GM19193 (cell line): ENCODE measurements at regions not wholly inside any gene's neighbourhood (a gene's known extent, or its start where the extent isn't known, plus 50 kb on each side); places are given as distances from the start of the nearest gene placed in this dataset.

Experiments
- POLR2A ChIP-seq: IDR thresholded peaks from 4 replicates; pipeline ENCODE4 v1.6.1; 2011; ENCODE audit not compliant: insufficient read depth, insufficient read length; ENCODE audit errors: extremely low read depth

DNA sequence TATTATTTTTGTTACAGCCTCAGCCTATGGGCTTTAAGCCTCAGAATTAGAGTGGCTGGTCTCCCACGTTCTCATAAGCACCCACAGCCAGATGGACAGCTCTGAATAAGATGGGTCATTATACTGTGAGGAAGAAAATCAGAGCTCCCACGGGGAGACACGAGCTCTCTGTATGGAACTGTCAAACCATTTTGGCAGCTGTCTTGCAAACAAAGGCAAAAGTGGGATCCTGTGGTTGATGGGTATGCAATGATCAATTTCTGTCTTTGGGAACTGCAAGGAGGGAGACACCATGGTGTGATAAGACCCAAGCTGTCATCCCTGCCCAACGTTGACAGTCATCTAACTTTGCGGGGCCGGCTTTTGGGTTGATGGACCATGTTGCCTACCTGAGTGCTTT lies 614.3 kb downstream of the TYW1 start:
- TF ChIP-seq POLR2A, result no peak

DNA sequence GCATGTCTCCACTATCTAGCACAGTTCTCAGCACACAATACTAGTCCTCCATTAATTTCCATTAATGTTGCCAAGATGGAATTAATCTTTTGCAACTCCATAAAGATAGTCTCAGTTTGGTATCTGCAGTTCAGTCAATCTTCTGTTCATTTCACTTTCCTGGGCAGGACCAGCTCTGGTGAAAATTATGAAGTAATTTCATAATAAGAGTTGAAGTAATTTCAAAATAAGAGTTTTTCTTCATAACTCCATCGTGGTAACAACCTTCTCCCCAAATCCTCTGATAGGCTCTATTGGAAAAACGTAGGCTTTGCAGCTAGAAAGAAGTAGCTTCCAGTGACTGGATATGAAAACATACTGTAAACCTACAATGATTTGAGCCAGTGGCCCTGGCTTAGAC lies 618.2 kb downstream of the TYW1 start:
- no peak for TF ChIP-seq POLR2A

DNA sequence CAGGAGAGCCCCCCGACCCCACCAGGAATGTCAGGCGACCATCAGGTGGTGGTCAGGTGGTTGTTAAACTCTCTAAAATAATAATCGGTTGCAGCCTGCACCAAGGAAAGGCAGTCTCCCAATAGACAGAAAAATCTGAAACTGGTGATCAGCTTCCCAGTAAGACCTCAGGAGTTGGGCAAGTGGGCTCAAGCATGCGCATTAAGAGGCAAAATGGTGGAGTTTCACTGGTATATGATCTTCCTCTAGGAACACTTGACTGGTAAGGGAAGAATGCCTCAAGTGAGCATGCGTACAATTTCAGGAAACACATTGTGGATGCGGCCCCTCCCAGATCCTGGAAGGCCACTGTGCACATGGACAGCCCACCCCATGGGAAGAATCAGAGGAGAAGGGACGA lies 619.9 kb downstream of the TYW1 start:
- TF ChIP-seq POLR2A, result no peak

DNA sequence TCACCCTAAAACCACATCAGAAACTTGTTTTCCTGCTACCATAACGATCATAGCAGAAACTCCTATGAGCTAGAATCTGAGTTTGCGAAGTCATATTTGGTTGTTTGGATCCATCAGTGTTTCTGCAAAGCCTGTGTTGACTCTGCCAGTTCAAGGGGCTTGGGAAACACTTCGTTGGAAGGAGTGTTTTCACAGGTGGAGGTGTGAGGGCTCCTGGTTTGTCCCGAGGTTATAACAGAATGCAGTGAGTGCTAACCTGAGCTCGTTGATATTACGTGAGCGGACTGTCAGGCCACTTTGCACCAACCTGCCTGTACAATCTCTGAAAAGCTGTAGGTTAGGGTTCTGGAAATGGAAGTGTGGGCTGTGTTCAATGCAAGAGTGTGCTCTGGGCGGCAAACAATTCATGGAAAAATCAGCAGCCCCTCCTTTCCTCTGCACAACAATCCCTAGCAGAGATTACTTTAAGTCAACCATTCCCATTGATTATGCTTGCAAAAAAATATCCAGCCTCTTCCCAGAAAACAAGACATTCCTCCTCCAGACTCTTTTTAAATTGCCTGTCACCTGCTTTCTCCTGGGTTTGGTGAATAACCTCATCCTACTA lies 622.0 kb downstream of the TYW1 start:
- TF ChIP-seq POLR2A, result no peak

DNA sequence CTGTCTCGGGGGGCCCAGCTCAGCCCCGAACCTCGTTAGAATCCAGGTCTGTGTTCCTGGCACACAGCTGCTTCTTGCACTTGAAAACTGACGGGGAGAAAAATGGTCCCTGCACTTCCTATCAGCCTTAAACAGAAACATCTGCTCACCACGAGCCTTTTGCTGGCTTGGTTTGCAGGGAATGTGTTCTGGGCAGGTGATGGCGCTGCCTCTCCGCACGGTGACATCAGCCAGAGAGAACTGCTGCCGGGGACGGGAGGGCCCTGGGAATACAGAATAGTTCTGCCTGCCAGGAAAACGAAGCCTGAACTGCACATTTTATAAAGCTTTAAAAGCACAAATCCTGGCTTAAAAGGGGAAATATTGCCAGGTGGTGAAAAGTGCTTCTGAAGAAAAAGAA lies 622.5 kb downstream of the TYW1 start:
- TF ChIP-seq POLR2A, result no peak

DNA sequence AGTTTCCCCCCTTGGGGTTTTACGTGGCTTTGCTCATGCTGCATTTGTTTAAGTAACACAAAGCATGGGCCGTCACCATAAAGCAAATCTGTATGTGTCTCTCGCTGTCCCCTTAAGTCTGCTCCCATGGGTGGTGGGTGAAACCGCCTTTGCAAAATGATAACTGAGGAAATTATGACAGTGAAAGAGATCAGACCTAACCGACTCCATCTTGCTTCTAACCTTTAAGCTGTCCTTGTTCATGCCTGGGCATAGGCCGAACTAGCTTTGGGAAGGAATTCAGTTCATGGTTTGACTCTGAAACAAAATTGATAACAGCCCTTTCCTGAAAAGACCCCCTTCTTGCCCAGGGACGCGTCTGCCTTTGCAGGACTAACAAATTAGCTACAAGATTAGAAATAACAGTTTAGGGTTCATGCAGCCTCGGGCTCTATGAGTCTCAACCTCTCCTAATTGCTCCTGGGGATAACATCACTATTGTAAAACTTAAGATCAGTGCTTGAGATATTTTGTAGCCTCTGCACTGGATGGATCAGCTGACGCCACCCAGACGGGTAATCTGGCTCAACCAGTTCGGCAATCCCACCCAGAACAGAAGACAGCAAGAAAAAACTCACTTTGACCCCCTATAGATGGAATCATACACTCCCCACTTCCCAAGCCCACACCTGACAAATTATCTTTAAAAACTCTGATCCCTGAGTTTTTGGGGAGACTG lies 623.7 kb downstream of the TYW1 start:
- TF ChIP-seq POLR2A, result no peak

DNA sequence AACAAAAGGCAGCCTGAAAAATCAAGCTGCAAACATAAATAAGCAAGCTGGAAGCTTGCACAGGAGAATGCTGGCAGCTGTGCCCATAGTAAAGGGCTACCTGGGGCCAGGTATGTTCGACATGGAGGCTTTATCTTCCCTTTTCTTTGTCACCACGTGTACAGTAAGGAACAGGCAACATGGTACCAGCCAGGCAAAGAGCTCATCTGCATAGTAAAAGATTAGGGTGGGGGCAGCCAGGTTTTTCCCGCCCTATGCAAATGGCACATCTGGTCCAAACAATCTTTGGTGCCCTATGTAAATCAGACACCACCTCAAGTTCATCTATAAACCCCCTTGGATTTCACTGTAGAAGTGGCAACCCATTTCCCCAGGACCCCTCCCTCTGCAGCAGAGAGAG lies 625.1 kb downstream of the TYW1 start:
- TF ChIP-seq POLR2A, result no peak

DNA sequence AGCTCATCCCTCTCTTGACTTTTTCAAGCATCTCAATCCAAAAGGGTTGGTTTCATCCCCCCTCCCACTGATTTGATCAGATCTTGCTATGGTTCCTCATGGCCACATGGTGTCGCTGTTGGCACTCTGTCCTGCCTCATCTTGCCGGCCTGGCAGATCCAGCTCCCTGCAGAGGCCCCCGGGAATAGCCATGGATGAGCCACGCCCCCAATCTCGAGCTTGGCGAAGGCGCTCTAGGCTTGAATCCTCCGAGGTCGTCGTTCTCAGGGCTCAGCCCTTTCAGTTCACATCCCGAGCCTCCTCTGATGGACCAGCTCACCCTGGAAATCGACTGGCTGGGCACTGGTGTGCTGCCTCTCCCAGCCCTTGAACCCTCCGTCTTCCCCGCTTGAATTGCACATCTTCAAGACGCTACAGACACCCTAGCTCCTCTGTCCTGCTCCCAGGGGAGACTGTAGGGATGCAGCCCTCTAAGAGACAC lies 628.7 kb downstream of the TYW1 start:
- TF ChIP-seq POLR2A, result no peak

DNA sequence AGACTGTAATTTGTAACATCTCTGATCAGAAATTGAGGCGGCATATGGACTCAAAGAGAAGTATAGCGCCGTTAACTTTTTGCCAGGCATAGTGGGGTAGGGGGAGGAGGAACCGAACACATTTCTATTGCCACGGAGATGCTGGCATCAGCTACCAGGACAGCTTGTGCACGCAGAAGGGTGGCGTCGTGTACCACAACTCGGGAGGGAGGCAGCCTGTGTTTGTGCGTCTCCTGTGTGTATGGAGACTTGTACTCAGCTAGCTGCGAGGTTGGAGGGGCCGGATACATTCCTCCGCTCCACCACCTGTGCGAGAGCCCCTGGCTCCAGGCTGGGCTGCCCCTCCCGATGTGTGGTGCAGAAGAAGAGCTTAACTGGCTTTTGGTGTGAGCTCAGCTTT lies 634.8 kb downstream of the TYW1 start:
- no peak for TF ChIP-seq POLR2A

DNA sequence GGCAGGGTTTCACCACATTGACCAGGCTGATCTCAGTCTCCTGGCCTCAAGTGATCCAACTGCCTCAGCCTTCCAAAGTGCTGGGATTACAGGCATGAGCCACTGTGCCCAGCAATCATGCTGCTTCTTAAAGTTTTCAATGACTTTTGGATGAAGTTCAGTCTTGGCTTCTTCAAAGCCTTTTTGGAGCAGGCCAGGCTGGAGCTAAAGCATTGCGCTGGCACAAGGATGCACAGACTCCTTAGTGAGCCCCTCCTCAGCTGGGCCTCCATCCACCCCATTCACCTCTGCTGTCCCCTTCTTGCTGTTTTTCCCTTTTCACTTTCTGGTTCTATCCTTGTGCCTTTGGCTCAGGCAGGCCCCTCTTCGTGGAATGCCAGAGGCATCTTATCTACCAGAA lies 638.6 kb downstream of the TYW1 start:
- no peak for TF ChIP-seq POLR2A

DNA sequence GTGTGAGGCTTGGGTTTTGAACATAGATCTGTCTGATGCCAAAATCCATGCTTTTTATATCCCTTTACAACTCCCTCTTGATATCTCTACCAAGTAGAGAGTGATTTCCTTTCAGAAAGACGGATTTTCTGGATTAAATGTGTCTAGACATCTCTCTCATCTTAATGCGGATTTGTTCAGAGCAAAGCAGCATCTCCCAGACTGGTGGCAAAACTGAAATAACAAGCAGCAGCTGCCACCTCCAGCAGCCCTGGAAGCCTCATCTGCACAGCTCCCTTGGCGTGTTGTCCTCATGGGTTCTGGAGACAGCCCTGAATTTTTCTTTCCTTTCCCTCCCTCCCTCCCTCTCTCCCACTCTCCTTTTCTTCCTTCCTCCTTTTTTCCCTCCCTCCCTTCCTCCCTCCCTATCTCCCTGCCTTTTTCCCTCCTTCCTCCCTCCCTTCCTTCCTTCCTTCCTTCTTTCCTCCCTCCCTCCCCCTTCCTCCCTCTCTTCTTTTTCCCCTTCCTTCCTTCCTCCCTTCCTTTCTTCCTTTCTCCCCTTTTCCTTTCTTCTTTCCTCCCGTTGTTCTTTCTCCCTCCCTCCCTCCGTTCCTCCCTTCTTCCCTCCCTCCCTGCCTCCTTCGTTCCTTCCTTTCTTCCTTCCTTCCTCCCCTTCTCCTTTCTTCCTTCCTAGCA lies 639.9 kb downstream of the TYW1 start:
- no peak for TF ChIP-seq POLR2A

DNA sequence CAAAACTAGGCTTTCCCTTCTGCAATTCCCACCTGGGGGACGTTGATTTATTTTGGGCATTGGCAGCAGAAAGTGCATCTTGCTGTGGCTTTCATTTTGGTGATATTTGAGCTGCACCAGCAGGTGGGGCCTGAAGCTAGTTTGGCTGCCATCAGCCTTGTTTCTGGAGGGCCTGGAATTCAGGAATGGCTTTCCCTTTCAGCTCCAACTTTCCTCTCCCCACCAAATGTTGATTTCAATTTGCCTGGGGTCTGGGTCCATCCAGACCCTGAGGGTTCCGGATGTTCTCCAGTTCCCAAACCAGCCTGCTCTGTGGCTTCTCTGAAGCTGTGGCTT lies 640.4 kb downstream of the TYW1 start:
- TF ChIP-seq POLR2A, result no peak

DNA sequence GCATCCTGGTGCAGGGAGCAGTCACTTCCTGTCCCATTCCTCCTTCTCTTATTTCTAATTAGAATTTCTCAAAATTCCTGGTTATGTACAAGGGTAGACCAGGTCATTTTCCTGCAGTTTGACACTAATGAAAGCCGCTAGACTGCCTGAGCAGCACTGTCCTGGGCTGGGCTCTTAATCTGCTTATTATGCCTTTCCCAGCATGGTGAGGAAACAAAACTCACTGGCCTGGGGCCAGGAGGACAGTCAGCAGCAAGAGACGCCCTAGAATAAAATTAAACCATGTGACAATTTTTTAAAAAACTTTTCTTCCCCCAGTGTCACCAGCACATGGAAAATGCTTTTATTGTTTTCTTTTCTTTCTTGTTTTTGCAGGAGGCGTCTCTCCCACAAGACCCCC lies 647.5 kb downstream of the TYW1 start:
- no peak for TF ChIP-seq POLR2A

DNA sequence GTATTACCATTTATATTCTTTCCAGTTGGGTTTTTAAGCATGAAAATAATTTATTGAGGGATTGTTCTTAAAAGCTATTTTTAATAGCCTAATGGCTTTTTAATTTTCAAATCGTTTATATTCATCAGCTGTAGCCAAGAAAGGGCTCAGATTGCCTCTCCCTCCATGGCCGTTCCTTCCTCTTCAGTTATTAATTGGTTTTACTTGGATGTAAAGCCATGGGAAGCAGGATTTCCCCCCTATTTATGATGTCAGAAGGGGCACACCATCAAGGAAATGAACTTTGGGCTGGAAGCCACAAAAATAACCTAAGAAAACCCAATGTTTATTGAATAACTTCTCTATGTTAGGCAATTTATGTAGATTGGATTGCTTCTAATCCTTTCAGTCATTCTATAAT lies 656.3 kb downstream of the TYW1 start:
- no peak for TF ChIP-seq POLR2A

DNA sequence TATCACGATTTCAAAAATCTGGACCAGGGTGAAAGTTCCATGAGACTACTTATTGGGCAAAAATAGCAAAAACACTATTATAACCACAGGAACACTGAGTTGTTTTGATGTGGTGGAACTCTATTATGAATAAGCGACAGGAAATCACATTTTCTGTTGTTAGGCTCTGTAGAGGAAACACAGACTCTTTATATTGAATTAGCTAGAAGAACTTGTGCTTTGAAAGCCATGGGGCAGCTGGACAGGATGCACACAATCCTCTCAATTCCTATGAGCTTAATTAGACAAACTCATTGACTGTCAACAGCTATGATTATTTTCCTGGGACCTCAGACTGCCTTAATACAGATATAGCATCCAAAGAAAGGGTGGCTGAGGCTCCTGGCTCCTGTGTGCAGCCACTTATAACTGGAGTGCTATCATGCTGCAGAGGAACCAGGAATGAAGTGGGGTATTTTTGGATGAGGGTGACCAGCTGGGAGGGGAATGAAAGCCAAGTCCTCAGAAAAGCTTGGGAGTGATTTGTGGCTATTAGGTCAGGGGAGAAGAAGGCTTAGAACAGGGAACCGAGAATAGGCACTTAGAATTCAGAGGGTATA lies 657.3 kb downstream of the TYW1 start:
- TF ChIP-seq POLR2A, result no peak

DNA sequence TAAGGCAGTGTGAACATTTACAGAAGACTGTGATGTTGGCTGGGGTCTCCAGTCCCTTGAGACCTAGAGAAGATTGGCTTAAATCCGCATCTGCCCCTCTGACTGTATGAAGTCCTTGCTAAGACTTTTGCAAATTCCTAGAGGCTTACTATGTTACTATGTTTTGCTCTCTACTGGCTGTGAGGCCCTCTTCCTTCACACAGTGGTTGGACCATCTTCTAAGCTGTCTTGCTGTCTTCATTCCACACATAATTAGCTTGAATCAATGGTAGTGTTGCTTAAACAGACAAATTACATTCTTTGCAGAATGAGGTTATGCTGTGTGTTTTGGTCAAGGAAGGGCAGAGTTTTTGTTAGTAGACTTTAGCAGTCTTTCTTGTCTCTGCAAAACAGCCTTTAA lies 658.0 kb downstream of the TYW1 start:
- TF ChIP-seq POLR2A, result no peak
